NOMO-1 (cell line): ENCODE measurements at regions not wholly inside any gene's neighbourhood (a gene's known extent, or its start where the extent isn't known, plus 50 kb on each side); places are given as distances from the start of the nearest gene placed in this dataset.
A peak's percentile ranks its signal among the peaks of the same experiment; 100 is the strongest.

Source experiments
- DNase-seq, 2 experiments: peaks; one replicate each; lab custom pipeline; 2025; ENCODE audit not compliant: unreplicated experiment in 2 of 2; lab: John Stamatoyannopoulos, UW

- DNase-seq = no peak
Observed at GRCh38 chr13:73248711-73249580, 190.1 kb downstream of the KLF5 start.

- no peak for DNase-seq
Observed at GRCh38 chr13:73248154-73248553, 189.3 kb downstream of the KLF5 start.

- no peak for DNase-seq
Observed at GRCh38 chr13:73245246-73245645, 186.4 kb downstream of the KLF5 start.

- DNase-seq = no peak
Observed at GRCh38 chr13:73244467-73244866, 185.7 kb downstream of the KLF5 start.

- DNase-seq = no peak
Observed at GRCh38 chr13:73242515-73243015, 183.8 kb downstream of the KLF5 start.

- DNase-seq = no peak
Observed at GRCh38 chr13:73240193-73240592, 181.4 kb downstream of the KLF5 start.

- no peak for DNase-seq
Observed at GRCh38 chr13:73235385-73235784, 176.6 kb downstream of the KLF5 start.

GRCh38 chr13:73231471-73231870 lies 172.7 kb downstream of the KLF5 start:
- DNase-seq = peak in 1 of 2 experiments; percentile 30

- peak; percentile 44 to 72 for DNase-seq
Observed at GRCh38 chr13:73230716-73231115, 171.9 kb downstream of the KLF5 start.

GRCh38 chr13:73228546-73228945 lies 169.7 kb downstream of the KLF5 start:
- DNase-seq = no peak

GRCh38 chr13:73225990-73226389 lies 167.2 kb downstream of the KLF5 start:
- DNase-seq = no peak

- peak; percentile 33 to 75 for DNase-seq
Observed at GRCh38 chr13:73224703-73225102, 165.9 kb downstream of the KLF5 start.

- no peak for DNase-seq
Observed at GRCh38 chr13:73223372-73223781, 164.6 kb downstream of the KLF5 start.

GRCh38 chr13:73222627-73223305 lies 164.0 kb downstream of the KLF5 start:
- no peak for DNase-seq

- DNase-seq = peak in 1 of 2 experiments; percentile 13
Observed at GRCh38 chr13:73220966-73221720, 162.3 kb downstream of the KLF5 start.

- DNase-seq = no peak
Observed at GRCh38 chr13:73218181-73218580, 159.4 kb downstream of the KLF5 start.

GRCh38 chr13:73216381-73216831 lies 157.6 kb downstream of the KLF5 start:
- DNase-seq = no peak

- no peak for DNase-seq
Observed at GRCh38 chr13:73215823-73216222, 157.0 kb downstream of the KLF5 start.

- no peak for DNase-seq
Observed at GRCh38 chr13:73212482-73212881, 153.7 kb downstream of the KLF5 start.

- no peak for DNase-seq
Observed at GRCh38 chr13:73210218-73210883, 151.5 kb downstream of the KLF5 start.
